Endothelial cell of umbilical vein (primary cell): ENCODE measurements at regions not wholly inside any gene's neighbourhood (a gene's known extent, or its start where the extent isn't known, plus 50 kb on each side); places are given as distances from the start of the nearest gene placed in this dataset.

Experiments
- BruUV-seq: library from RNA; stranded (reverse); fragments of 400-500 nt; replicated peaks from 2 replicates; lab custom pipeline; 2021; lab: Mats Ljungman, UMichigan
- CTCF ChIA-PET: fragments of 300-600, 350-600 bp; sonication (Branson Sonifier 250); formaldehyde crosslinking; loops from one replicate; lab custom pipeline; 2021; ENCODE audit warnings: antibody characterized with exemption, inconsistent platforms; lab: Charles Lee
- POLR2A ChIA-PET: fragments of 300-600, 350-600 bp; sonication (Branson Sonifier 250); formaldehyde crosslinking; loops from one replicate; lab custom pipeline; 2021; ENCODE audit warnings: antibody characterized with exemption, inconsistent platforms; lab: Charles Lee
- DNase-seq: peaks from one replicate; pipeline ENCODE4 v3.0.0-alpha.2; 2011; ENCODE audit warnings: low read depth, low spot score
- FAIRE-seq: peaks from 2 replicates; lab custom pipeline; 2011; peaks lifted over from hg19 to GRCh38; lab: Jason Lieb, UNC
- H2AFZ ChIP-seq: 2 replicates; pipeline ENCODE4 v1.6.0; 2012; ENCODE audit warnings: low read depth, low read length, control low read depth, inconsistent platforms
- H3K27ac ChIP-seq: 2 replicates; pipeline ENCODE4 v1.5.1; 2011; ENCODE audit warnings: low read depth, mild to moderate bottlenecking, control low read depth, low read length, moderate library complexity; ENCODE audit not compliant: insufficient read depth
- H3K27me3 ChIP-seq, 2 experiments: 2 replicates each; pipeline versions ENCODE4 v1.6.0 to v1.6.1; 2011; ENCODE audit warnings: low read length in 2 of 2, mixed read lengths in 1 of 2; ENCODE audit not compliant: control insufficient read depth in 2 of 2, insufficient read depth in 2 of 2
- H3K36me3 ChIP-seq, 2 experiments: 2 replicates in 1 of 2; 3 replicates in 1 of 2; pipeline ENCODE4 v1.5.1; 2011; ENCODE audit warnings: low read length in 2 of 2, mild to moderate bottlenecking in 1 of 2, moderate library complexity in 1 of 2; ENCODE audit not compliant: control insufficient read depth in 2 of 2, insufficient read depth in 2 of 2; ENCODE audit errors: extremely low read depth in 1 of 2
- H3K4me1 ChIP-seq: 3 replicates; pipeline ENCODE4 v1.5.1; 2011; ENCODE audit warnings: mild to moderate bottlenecking, low read length; ENCODE audit not compliant: control insufficient read depth, insufficient read depth; ENCODE audit errors: extremely low read depth
- H3K4me2 ChIP-seq: 2 replicates; pipeline ENCODE4 v1.6.1; 2011; ENCODE audit warnings: low read length, control low read depth, mixed read lengths; ENCODE audit not compliant: insufficient read depth
- H3K4me3 ChIP-seq, 3 experiments: fragments of 200-600 bp in 1 of 3; sonication (generic), shearing (Covaris generic) in 1 of 3; replicated peaks in 1 of 3; 2 replicates each; pipeline ENCODE4 v1.5.1; 2011 to 2016; ENCODE audit warnings: control low read depth in 3 of 3, low read length in 3 of 3, mild to moderate bottlenecking in 2 of 3, inconsistent platforms in 1 of 3, low read depth in 1 of 3, moderate library complexity in 1 of 3; ENCODE audit not compliant: insufficient read depth in 1 of 3
- H3K79me2 ChIP-seq: 2 replicates; pipeline ENCODE4 v1.6.0; 2012; ENCODE audit warnings: low read length, inconsistent platforms; ENCODE audit not compliant: control insufficient read depth, insufficient read depth
- H3K9ac ChIP-seq: replicated peaks from 2 replicates; pipeline ENCODE3; 2011; ENCODE audit warnings: low read length, control low read depth; ENCODE audit not compliant: insufficient read depth; ENCODE audit errors: extremely low read depth
- H3K9me1 ChIP-seq: replicated peaks from 3 replicates; pipeline ENCODE4 v1.6.0; 2011; ENCODE audit warnings: mild to moderate bottlenecking, low read length; ENCODE audit not compliant: control insufficient read depth, insufficient read depth; ENCODE audit errors: extremely low read depth
- H3K9me3 ChIP-seq: replicated peaks from 2 replicates; pipeline ENCODE4 v1.5.1; 2012; ENCODE audit warnings: low read length, inconsistent platforms; ENCODE audit not compliant: control insufficient read depth, insufficient read depth
- H4K20me1 ChIP-seq: replicated peaks from 2 replicates; pipeline ENCODE3; 2011; ENCODE audit warnings: mild to moderate bottlenecking, low read length; ENCODE audit not compliant: control insufficient read depth, insufficient read depth; ENCODE audit errors: extremely low read depth
- EZH2 ChIP-seq: IDR thresholded peaks from 2 replicates; pipeline ENCODE4 v1.6.1; 2012; ENCODE audit warnings: borderline replicate concordance, low read depth, mild to moderate bottlenecking, moderate library complexity, low read length, inconsistent platforms; ENCODE audit not compliant: severe bottlenecking
- FOS ChIP-seq: IDR thresholded peaks from 2 replicates; pipeline ENCODE4 v1.6.1; 2011; ENCODE audit warnings: mild to moderate bottlenecking, low read length, moderate library complexity, borderline replicate concordance; ENCODE audit not compliant: insufficient read depth
- JUN ChIP-seq: IDR thresholded peaks from 2 replicates; pipeline ENCODE4 v1.6.1; 2011; ENCODE audit warnings: borderline replicate concordance, low read depth; ENCODE audit not compliant: insufficient read length, insufficient read depth
- MYC ChIP-seq: IDR thresholded peaks from one replicate; pipeline ENCODE4 v1.6.1; 2011; ENCODE audit warnings: mild to moderate bottlenecking, low read depth, low read length
- POLR2A ChIP-seq: IDR thresholded peaks from 2 replicates; pipeline ENCODE4 v1.6.1; 2012; ENCODE audit warnings: low read depth, mild to moderate bottlenecking, control low read depth, low read length
- POLR2AphosphoS5 ChIP-seq: IDR thresholded peaks from 2 replicates; pipeline ENCODE4 v1.6.1; 2012; ENCODE audit warnings: low read depth, mild to moderate bottlenecking, control low read depth, low read length, moderate library complexity; ENCODE audit not compliant: insufficient read depth
- dilution Hi-C: fragments of 300-500 bp; cut with MboI; formaldehyde crosslinking; loops from one replicate; pipeline ENCODE4 v1.15.0; 2019; ENCODE audit warnings: low sequenced_read_pairs; ENCODE audit not compliant: extremely low pct_ligation_motif_present
- intact Hi-C: fragments of 100-400 bp; cut with micrococcal nuclease; formaldehyde crosslinking; loops from one replicate; pipeline ENCODE4 v1.10.0; 2022
- TF ChIP-seq, protein P1 (sequence below): IDR thresholded peaks from 2 replicates; pipeline ENCODE4 v1.6.1; 2011; ENCODE audit not compliant: insufficient read depth, insufficient read length
- TF ChIP-seq, protein P2 (sequence below), 2 donors: IDR thresholded peaks; 1 replicate in 1 of 2; 2 replicates in 1 of 2; pipeline ENCODE4 v1.5.1; 2011; ENCODE audit warnings: low read length in 2 of 2, mild to moderate bottlenecking in 2 of 2, moderate library complexity in 2 of 2, control low read depth in 1 of 2, inconsistent platforms in 1 of 2, low read depth in 1 of 2; ENCODE audit not compliant: insufficient read depth in 1 of 2; ENCODE audit errors: extremely low read depth in 1 of 2

DNA sequence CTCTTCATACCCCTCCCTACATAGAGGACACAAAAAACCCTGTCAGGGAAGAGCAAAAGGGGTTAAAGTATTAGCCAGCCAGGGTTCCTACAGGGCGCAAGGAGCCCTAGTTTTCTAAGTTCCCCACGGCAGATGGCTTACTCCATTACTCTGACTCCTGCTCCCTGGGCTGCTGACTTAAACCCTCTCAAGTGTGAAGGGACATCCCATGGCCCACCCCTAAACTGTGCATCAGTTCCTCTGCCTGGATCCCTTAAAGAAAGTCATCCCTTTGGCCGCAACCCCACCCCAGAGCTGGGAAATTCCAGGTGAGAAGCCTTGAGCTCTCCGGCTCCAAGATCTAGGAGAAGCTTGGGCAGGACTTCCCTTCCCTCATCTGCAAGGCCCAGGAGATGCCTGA is 236.0 kb downstream of the TOMM20 start:
- FAIRE-seq (no peak), DNase-seq (no peak)
- TF ChIP-seq EZH2 (no peak), JUN (no peak), MYC (no peak), FOS (no peak), POLR2A (no peak), POLR2AphosphoS5 (no peak)
- TF ChIP-seq, protein P1, sequence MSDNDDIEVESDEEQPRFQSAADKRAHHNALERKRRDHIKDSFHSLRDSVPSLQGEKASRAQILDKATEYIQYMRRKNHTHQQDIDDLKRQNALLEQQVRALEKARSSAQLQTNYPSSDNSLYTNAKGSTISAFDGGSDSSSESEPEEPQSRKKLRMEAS, result no peak
- TF ChIP-seq, protein P2, sequence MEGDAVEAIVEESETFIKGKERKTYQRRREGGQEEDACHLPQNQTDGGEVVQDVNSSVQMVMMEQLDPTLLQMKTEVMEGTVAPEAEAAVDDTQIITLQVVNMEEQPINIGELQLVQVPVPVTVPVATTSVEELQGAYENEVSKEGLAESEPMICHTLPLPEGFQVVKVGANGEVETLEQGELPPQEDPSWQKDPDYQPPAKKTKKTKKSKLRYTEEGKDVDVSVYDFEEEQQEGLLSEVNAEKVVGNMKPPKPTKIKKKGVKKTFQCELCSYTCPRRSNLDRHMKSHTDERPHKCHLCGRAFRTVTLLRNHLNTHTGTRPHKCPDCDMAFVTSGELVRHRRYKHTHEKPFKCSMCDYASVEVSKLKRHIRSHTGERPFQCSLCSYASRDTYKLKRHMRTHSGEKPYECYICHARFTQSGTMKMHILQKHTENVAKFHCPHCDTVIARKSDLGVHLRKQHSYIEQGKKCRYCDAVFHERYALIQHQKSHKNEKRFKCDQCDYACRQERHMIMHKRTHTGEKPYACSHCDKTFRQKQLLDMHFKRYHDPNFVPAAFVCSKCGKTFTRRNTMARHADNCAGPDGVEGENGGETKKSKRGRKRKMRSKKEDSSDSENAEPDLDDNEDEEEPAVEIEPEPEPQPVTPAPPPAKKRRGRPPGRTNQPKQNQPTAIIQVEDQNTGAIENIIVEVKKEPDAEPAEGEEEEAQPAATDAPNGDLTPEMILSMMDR (IDR thresholded peaks at IDR 0.05; ENCODE audit: extremely low read depth in 1 of 2, insufficient read depth in 1 of 2, low read depth in 1 of 2, low read length in 2 of 2), result no peak
- Histone ChIP-seq H3K9me1 (no peaks in the 10 kb centered on the region), H2AFZ (no peak overlapping the region), H4K20me1 (no peaks in the 10 kb centered on the region), H3K36me3 (no peaks in the 10 kb centered on the region), H3K27me3 (no peaks in the 10 kb centered on the region), H3K27ac (no peak overlapping the region), H3K4me3 (no peak overlapping the region), H3K4me2 (no peak overlapping the region), H3K79me2 (no peaks in the 10 kb centered on the region), H3K9ac (no peak overlapping the region), H3K9me3 (no peaks in the 10 kb centered on the region), H3K4me1 (peaks cover 17% of the 10 kb centered on the region)
- intact Hi-C loops, result no loop called here
- dilution Hi-C loops, result no loop called here
- ChIA-PET POLR2A (no interaction called here), CTCF (interaction anchor here (0.8 to 2.1 kb wide), 5 partner anchors 33 to 393 kb away, joined by 3 to 17 read pairs (median 4); no protein-coding TSS in a partner anchor)
- BruUV-seq, result no TSS peak
